SU-DHL-6 (cell line): ENCODE measurements at regions not wholly inside any gene's neighbourhood (a gene's known extent, or its start where the extent isn't known, plus 50 kb on each side); places are given as distances from the start of the nearest gene placed in this dataset.

Experiments
- H2AFZ ChIP-seq: fragments of 200-600 bp; sonication (generic); 2 replicates; pipeline ENCODE4 v1.6.1; 2014; ENCODE audit warnings: low read depth, mild to moderate bottlenecking, moderate library complexity, mixed read lengths, antibody characterized with exemption, low read length; ENCODE audit not compliant: severe bottlenecking
- H3F3A ChIP-seq: fragments of 200-600 bp; shearing (Covaris generic); 2 replicates; pipeline ENCODE4 v1.6.0; 2016; ENCODE audit warnings: antibody characterized with exemption, mild to moderate bottlenecking; ENCODE audit not compliant: insufficient read depth
- H3K27ac ChIP-seq: fragments of 200-600 bp; sonication (generic); 2 replicates; pipeline ENCODE4 v1.5.1; 2016; ENCODE audit warnings: low read depth, mild to moderate bottlenecking, low read length, moderate library complexity, mixed read lengths
- H3K27me3 ChIP-seq: fragments of 200-600 bp; sonication (generic), shearing (Covaris generic); 2 replicates; pipeline ENCODE4 v1.6.0; 2014; ENCODE audit warnings: mild to moderate bottlenecking, low read length
- H3K36me3 ChIP-seq: fragments of 200-600 bp; sonication (generic); 2 replicates; pipeline ENCODE4 v1.6.1; 2014; ENCODE audit warnings: mild to moderate bottlenecking, low read length, mixed read lengths
- H3K4me2 ChIP-seq: fragments of 300-600, 200-600 bp; shearing (Covaris generic), sonication (generic); 2 replicates; pipeline ENCODE4 v1.6.0; 2014; ENCODE audit warnings: low read length, low read depth, mild to moderate bottlenecking; ENCODE audit not compliant: poor library complexity, severe bottlenecking
- H3K4me3 ChIP-seq: fragments of 200-600 bp; sonication (generic); 2 replicates; pipeline ENCODE4 v1.5.1; 2014; ENCODE audit warnings: antibody characterized with exemption, low read length, mild to moderate bottlenecking, mixed read lengths; ENCODE audit not compliant: insufficient read depth, poor library complexity, severe bottlenecking
- H3K79me2 ChIP-seq: fragments of 200-600 bp; sonication (generic); 2 replicates; pipeline ENCODE4 v1.6.1; 2014; ENCODE audit warnings: mild to moderate bottlenecking, low read length, moderate library complexity; ENCODE audit not compliant: insufficient read depth
- H3K9ac ChIP-seq: fragments of 200-600 bp; sonication (generic); 2 replicates; pipeline ENCODE4 v1.7.0; 2014; ENCODE audit warnings: mild to moderate bottlenecking, low read length
- H3K9me2 ChIP-seq: fragments of 200-600 bp; sonication (generic); replicated peaks from 2 replicates; pipeline ENCODE4 v1.6.1; 2014; ENCODE audit warnings: low read length; ENCODE audit not compliant: insufficient read depth
- H3K9me3 ChIP-seq: fragments of 200-600 bp; sonication (generic); 2 replicates; pipeline ENCODE4 v1.6.1; 2014; ENCODE audit warnings: low read length, mixed read lengths; ENCODE audit not compliant: insufficient read depth
- H4K20me1 ChIP-seq: fragments of 200-600 bp; sonication (generic); 2 replicates; pipeline ENCODE4 v1.6.1; 2014; ENCODE audit warnings: low read depth, mild to moderate bottlenecking, antibody characterized with exemption, low read length, moderate library complexity, mixed read lengths
- EZH2phosphoT487 ChIP-seq: fragments of 200-600 bp; sonication (generic), shearing (Covaris generic); conservative IDR thresholded peaks from 2 replicates; pipeline ENCODE4 v1.6.1; 2018; ENCODE audit warnings: mild to moderate bottlenecking, antibody characterized with exemption, low read length, moderate library complexity, mixed read lengths
- TF ChIP-seq, protein P1 (sequence below): fragments of 200-600 bp; sonication (generic); IDR thresholded peaks from one replicate; pipeline ENCODE4 v1.5.1; 2017; ENCODE audit warnings: antibody characterized with exemption, mild to moderate bottlenecking, low read length, moderate library complexity; ENCODE audit not compliant: insufficient read depth, poor library complexity, severe bottlenecking

- Histone ChIP-seq H3K9ac (no peak overlapping the region), H3K27me3 (no peaks in the 10 kb centered on the region), H3F3A (no peaks in the 10 kb centered on the region), H3K27ac (no peak overlapping the region), H3K4me2 (no peak overlapping the region), H2AFZ (no peak overlapping the region), H3K9me2 (no peaks in the 10 kb centered on the region), H3K4me3 (no peak overlapping the region), H3K36me3 (no peaks in the 10 kb centered on the region), H3K79me2 (no peaks in the 10 kb centered on the region), H3K9me3 (no peaks in the 10 kb centered on the region), H4K20me1 (no peaks in the 10 kb centered on the region)
- TF ChIP-seq EZH2phosphoT487: no peak
- TF ChIP-seq, protein P1, sequence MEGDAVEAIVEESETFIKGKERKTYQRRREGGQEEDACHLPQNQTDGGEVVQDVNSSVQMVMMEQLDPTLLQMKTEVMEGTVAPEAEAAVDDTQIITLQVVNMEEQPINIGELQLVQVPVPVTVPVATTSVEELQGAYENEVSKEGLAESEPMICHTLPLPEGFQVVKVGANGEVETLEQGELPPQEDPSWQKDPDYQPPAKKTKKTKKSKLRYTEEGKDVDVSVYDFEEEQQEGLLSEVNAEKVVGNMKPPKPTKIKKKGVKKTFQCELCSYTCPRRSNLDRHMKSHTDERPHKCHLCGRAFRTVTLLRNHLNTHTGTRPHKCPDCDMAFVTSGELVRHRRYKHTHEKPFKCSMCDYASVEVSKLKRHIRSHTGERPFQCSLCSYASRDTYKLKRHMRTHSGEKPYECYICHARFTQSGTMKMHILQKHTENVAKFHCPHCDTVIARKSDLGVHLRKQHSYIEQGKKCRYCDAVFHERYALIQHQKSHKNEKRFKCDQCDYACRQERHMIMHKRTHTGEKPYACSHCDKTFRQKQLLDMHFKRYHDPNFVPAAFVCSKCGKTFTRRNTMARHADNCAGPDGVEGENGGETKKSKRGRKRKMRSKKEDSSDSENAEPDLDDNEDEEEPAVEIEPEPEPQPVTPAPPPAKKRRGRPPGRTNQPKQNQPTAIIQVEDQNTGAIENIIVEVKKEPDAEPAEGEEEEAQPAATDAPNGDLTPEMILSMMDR: no peak
These were observed 466.8 kb upstream of the MEX3C start for GRCh38 chr18:51664236-51664635.

- H3K4me2 ChIP-seq: no peak overlapping the region
- no peaks in the 10 kb centered on the region for H3K79me2 ChIP-seq
- no peak overlapping the region for H3K4me3 ChIP-seq
- no peaks in the 10 kb centered on the region for H4K20me1 ChIP-seq
- H3K9ac ChIP-seq: no peak overlapping the region
- H3K9me2 ChIP-seq: no peaks in the 10 kb centered on the region
- TF ChIP-seq, protein P1: no peak
- no peak for TF ChIP-seq EZH2phosphoT487
- no peaks in the 10 kb centered on the region for H3K9me3 ChIP-seq
- no peaks in the 10 kb centered on the region for H3K36me3 ChIP-seq
- no peak overlapping the region for H2AFZ ChIP-seq
- H3F3A ChIP-seq: no peaks in the 10 kb centered on the region
- H3K27ac ChIP-seq: no peak overlapping the region
- H3K27me3 ChIP-seq: no peaks in the 10 kb centered on the region
These were observed 469.3 kb upstream of the MEX3C start for GRCh38 chr18:51666763-51667191.

DNA sequence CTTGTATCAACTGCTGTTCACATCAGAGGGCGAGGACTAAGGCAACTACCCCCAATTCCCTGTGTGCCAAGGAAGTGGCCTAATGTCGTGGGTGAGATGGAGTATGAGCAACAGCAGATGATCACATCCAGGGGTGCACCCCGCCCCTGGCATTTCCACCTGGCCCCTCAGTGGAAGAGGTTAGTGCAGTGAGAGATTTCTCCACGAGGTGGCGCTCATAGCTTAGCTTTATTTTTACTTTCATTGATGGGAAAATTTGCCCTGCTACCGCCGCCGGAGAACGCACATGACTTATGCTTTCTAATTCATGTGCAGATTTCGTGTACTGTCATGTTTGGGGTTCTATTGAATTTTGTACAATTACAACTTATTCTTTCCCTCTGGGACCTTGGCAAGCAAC lies 470.6 kb upstream of the MEX3C start:
- H3K9me2 ChIP-seq: no peaks in the 10 kb centered on the region
- H3K27me3 ChIP-seq: no peaks in the 10 kb centered on the region
- no peaks in the 10 kb centered on the region for H3K9me3 ChIP-seq
- H3K4me3 ChIP-seq: no peak overlapping the region
- H3K4me2 ChIP-seq: no peak overlapping the region
- H3K27ac ChIP-seq: no peak overlapping the region
- no peak overlapping the region for H3K9ac ChIP-seq
- no peaks in the 10 kb centered on the region for H3F3A ChIP-seq
- H3K79me2 ChIP-seq: no peaks in the 10 kb centered on the region
- H3K36me3 ChIP-seq: no peaks in the 10 kb centered on the region
- no peak overlapping the region for H2AFZ ChIP-seq
- TF ChIP-seq, protein P1: peak; percentile 93
- TF ChIP-seq EZH2phosphoT487: no peak
- no peaks in the 10 kb centered on the region for H4K20me1 ChIP-seq

- Histone ChIP-seq H3K27ac (no peak overlapping the region), H4K20me1 (no peaks in the 10 kb centered on the region), H3K79me2 (no peaks in the 10 kb centered on the region), H3K27me3 (no peaks in the 10 kb centered on the region), H3K9me2 (no peaks in the 10 kb centered on the region), H3K9me3 (no peaks in the 10 kb centered on the region), H3F3A (no peaks in the 10 kb centered on the region), H3K4me2 (no peak overlapping the region), H3K9ac (no peak overlapping the region), H3K4me3 (no peak overlapping the region), H2AFZ (no peak overlapping the region), H3K36me3 (no peaks in the 10 kb centered on the region)
- TF ChIP-seq EZH2phosphoT487: no peak
- TF ChIP-seq, protein P1: no peak
These were observed 471.1 kb upstream of the MEX3C start for GRCh38 chr18:51668607-51669006.
